Prostate gland (tissue), 2 donors: ENCODE measurements at regions not wholly inside any gene's neighbourhood (a gene's known extent, or its start where the extent isn't known, plus 50 kb on each side); places are given as distances from the start of the nearest gene placed in this dataset.

Source experiments
- POLR2A ChIP-seq: fragments of 450-650 bp; IDR thresholded peaks from one replicate; pipeline ENCODE4 v1.6.1; 2016; ENCODE audit warnings: antibody characterized with exemption, mild to moderate bottlenecking
- POLR2AphosphoS5 ChIP-seq: sonication (generic); formaldehyde crosslinking; IDR thresholded peaks from one replicate; pipeline ENCODE4 v1.6.1; 2017; ENCODE audit warnings: antibody characterized with exemption
- TF ChIP-seq, protein P1 (sequence below), 4 experiments: fragments of 200-600 bp in 2 of 4; fragments of 450-650 bp in 2 of 4; sonication (generic) in 2 of 4; IDR thresholded peaks; 1 replicate in 3 of 4; 2 replicates in 1 of 4; pipeline ENCODE4 v1.5.1; 2016 to 2019; ENCODE audit warnings: antibody characterized with exemption in 4 of 4, mild to moderate bottlenecking in 2 of 4, moderate library complexity in 2 of 4

- no peak for TF ChIP-seq POLR2AphosphoS5
- TF ChIP-seq, protein P1, sequence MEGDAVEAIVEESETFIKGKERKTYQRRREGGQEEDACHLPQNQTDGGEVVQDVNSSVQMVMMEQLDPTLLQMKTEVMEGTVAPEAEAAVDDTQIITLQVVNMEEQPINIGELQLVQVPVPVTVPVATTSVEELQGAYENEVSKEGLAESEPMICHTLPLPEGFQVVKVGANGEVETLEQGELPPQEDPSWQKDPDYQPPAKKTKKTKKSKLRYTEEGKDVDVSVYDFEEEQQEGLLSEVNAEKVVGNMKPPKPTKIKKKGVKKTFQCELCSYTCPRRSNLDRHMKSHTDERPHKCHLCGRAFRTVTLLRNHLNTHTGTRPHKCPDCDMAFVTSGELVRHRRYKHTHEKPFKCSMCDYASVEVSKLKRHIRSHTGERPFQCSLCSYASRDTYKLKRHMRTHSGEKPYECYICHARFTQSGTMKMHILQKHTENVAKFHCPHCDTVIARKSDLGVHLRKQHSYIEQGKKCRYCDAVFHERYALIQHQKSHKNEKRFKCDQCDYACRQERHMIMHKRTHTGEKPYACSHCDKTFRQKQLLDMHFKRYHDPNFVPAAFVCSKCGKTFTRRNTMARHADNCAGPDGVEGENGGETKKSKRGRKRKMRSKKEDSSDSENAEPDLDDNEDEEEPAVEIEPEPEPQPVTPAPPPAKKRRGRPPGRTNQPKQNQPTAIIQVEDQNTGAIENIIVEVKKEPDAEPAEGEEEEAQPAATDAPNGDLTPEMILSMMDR (IDR thresholded peaks at IDR 0.05): no peak
- no peak for TF ChIP-seq POLR2A
Measured at GRCh38 chr2:59903994-59904544, 649.4 kb downstream of the BCL11A start.
